GM12878 (cell line): ENCODE measurements at regions not wholly inside any gene's neighbourhood (a gene's known extent, or its start where the extent isn't known, plus 50 kb on each side); places are given as distances from the start of the nearest gene placed in this dataset.

Experiments used
- ATAC-seq: fragments of 200-7000 bp; cut with Tn5 transposase; 3 replicates; pipeline ENCODE4 v1.9.1; 2020; ENCODE audit warnings: mild to moderate bottlenecking, moderate library complexity
- BruUV-seq: library from RNA; stranded (reverse); fragments of 400-500 nt; replicated peaks from 2 replicates; lab custom pipeline; 2021; lab: Mats Ljungman, UMichigan
- CTCF ChIA-PET: fragments of 300-600 bp; sonication (Branson Sonifier 250); formaldehyde crosslinking; extraction: SDS; loops from one replicate; lab custom pipeline; 2021; ENCODE audit warnings: inconsistent platforms; lab: Yijun Ruan, JAX
- POLR2A ChIA-PET: fragments of 350-600 bp; formaldehyde crosslinking; extraction: SDS; loops from one replicate; lab custom pipeline; 2021; ENCODE audit warnings: inconsistent platforms; lab: Charles Lee
- RAD21 ChIA-PET: fragments of 300-600 bp; sonication (Branson Sonifier 250); formaldehyde crosslinking; loops from one replicate; lab custom pipeline; 2023; ENCODE audit warnings: antibody characterized with exemption; ENCODE audit not compliant: unreplicated experiment; lab: Charles Lee
- SMC1A ChIA-PET: fragments of 300-600 bp; sonication (Branson Sonifier 250); formaldehyde crosslinking; loops from one replicate; lab custom pipeline; 2023; ENCODE audit not compliant: unreplicated experiment, uncharacterized antibody; lab: Charles Lee
- DNase-seq: peaks from one replicate; pipeline ENCODE4 v3.0.0-alpha.2; 2011; ENCODE audit warnings: low read depth, low spot score
- FAIRE-seq: peaks from 3 replicates; lab custom pipeline; 2011; peaks lifted over from hg19 to GRCh38; lab: Jason Lieb, UNC
- H2AFZ ChIP-seq: 2 replicates; pipeline ENCODE4 v1.6.0; 2011; ENCODE audit warnings: low read depth, low read length, control low read depth; ENCODE audit not compliant: control insufficient read depth
- H3K27ac ChIP-seq: 2 replicates; pipeline ENCODE4 v1.5.1; 2011; ENCODE audit warnings: control low read depth; ENCODE audit not compliant: control insufficient read depth, insufficient read depth
- H3K27me3 ChIP-seq, 2 experiments: replicated peaks in 1 of 2; 2 replicates each; pipeline versions ENCODE4 v1.6.0 to v1.6.1; 2011; ENCODE audit warnings: low read length in 1 of 2; ENCODE audit not compliant: control insufficient read depth in 2 of 2, insufficient read depth in 2 of 2
- H3K36me3 ChIP-seq, 2 experiments: 2 replicates each; pipeline ENCODE4 v1.5.1; 2011; ENCODE audit warnings: low read length in 1 of 2; ENCODE audit not compliant: control insufficient read depth in 2 of 2, insufficient read depth in 2 of 2
- H3K4me1 ChIP-seq: 2 replicates; pipeline ENCODE4 v1.6.1; 2011; ENCODE audit warnings: mild to moderate bottlenecking, low read length, moderate library complexity, mixed read lengths; ENCODE audit not compliant: control insufficient read depth, insufficient read depth
- H3K4me2 ChIP-seq: 2 replicates; pipeline ENCODE4 v1.6.0; 2011; ENCODE audit warnings: control low read depth; ENCODE audit not compliant: control insufficient read depth, insufficient read depth
- H3K4me3 ChIP-seq: fragments of 200-600 bp; sonication (generic); 2 replicates; pipeline ENCODE4 v1.5.1; 2016
- H3K79me2 ChIP-seq: 2 replicates; pipeline ENCODE4 v1.6.0; 2011; ENCODE audit warnings: low read length; ENCODE audit not compliant: control insufficient read depth, insufficient read depth
- H3K9ac ChIP-seq: 2 replicates; pipeline ENCODE4 v1.8.0; 2011; ENCODE audit warnings: low read length, control low read depth, mixed read lengths; ENCODE audit not compliant: control insufficient read depth, insufficient read depth
- H3K9me3 ChIP-seq: replicated peaks from 3 replicates; pipeline ENCODE4 v1.5.1; 2011; ENCODE audit warnings: mild to moderate bottlenecking, low read length; ENCODE audit not compliant: control insufficient read depth, insufficient read depth
- H4K20me1 ChIP-seq: 2 replicates; pipeline ENCODE4 v1.6.0; 2011; ENCODE audit not compliant: control insufficient read depth, insufficient read depth
- BCL11A ChIP-seq: IDR thresholded peaks from 2 replicates; pipeline ENCODE4 v1.6.1; 2011; ENCODE audit warnings: low read depth, low read length
- BMI1 ChIP-seq: fragments of 450-650 bp; IDR thresholded peaks from 2 replicates; pipeline ENCODE4 v1.6.1; 2016; ENCODE audit warnings: mild to moderate bottlenecking, moderate library complexity, borderline replicate concordance
- HDAC6 ChIP-seq: fragments of 200-600 bp; sonication (generic); IDR thresholded peaks from one replicate; pipeline ENCODE4 v1.8.0; 2017; ENCODE audit warnings: antibody characterized with exemption; ENCODE audit not compliant: unreplicated experiment
- KLF5 ChIP-seq: fragments of 450-650 bp; IDR thresholded peaks from 2 replicates; pipeline ENCODE4 v1.6.1; 2014; ENCODE audit warnings: mild to moderate bottlenecking; ENCODE audit not compliant: partially characterized antibody
- MEF2A ChIP-seq: IDR thresholded peaks from 2 replicates; pipeline ENCODE4 v1.6.1; 2011; ENCODE audit warnings: low read depth, mild to moderate bottlenecking, low read length, moderate library complexity; ENCODE audit not compliant: insufficient read depth
- RFX5 ChIP-seq: IDR thresholded peaks from 2 replicates; pipeline ENCODE4 v1.6.1; 2011; ENCODE audit warnings: low read depth, low read length, improper control_type of control experiment
- ZNF622 ChIP-seq: fragments of 450-650 bp; IDR thresholded peaks from 2 replicates; pipeline ENCODE4 v1.6.1; 2017; ENCODE audit warnings: mild to moderate bottlenecking, inconsistent platforms
- WGBS: methylation state at CpG from one replicate; pipeline ENCODE4 v1.1.6; 2016; ENCODE audit warnings: low lambda C conversion rate; ENCODE audit not compliant: insufficient replicate concordance, insufficient coverage; ENCODE audit errors: missing lambda C conversion rate; 5-methylcytosine and 5-hydroxymethylcytosine counted together
- in situ Hi-C: fragments of 300-500 bp; cut with MboI; formaldehyde crosslinking; loops from 9 replicates; pipeline ENCODE4 v1.14.3; 2018; ENCODE audit warnings: mixed read lengths
- intact Hi-C: fragments of 100-400 bp; cut with micrococcal nuclease; formaldehyde crosslinking; loops from one replicate; pipeline ENCODE4 v1.14.2; 2022; ENCODE audit not compliant: unreplicated experiment
- TF ChIP-seq, protein P1 (sequence below): fragments of 450-650 bp; IDR thresholded peaks from 2 replicates; pipeline ENCODE4 v1.6.1; 2017; ENCODE audit warnings: antibody characterized with exemption, mild to moderate bottlenecking, moderate library complexity
- TF ChIP-seq, protein P2 (sequence below): fragments of 450-650 bp; IDR thresholded peaks from 2 replicates; pipeline ENCODE4 v1.6.1; 2016; ENCODE audit warnings: mild to moderate bottlenecking, moderate library complexity, borderline replicate concordance
- TF ChIP-seq, protein P3 (sequence below): IDR thresholded peaks from 2 replicates; pipeline ENCODE4 v1.6.1; 2012; ENCODE audit warnings: low read depth, low read length, improper control_type of control experiment

DNA sequence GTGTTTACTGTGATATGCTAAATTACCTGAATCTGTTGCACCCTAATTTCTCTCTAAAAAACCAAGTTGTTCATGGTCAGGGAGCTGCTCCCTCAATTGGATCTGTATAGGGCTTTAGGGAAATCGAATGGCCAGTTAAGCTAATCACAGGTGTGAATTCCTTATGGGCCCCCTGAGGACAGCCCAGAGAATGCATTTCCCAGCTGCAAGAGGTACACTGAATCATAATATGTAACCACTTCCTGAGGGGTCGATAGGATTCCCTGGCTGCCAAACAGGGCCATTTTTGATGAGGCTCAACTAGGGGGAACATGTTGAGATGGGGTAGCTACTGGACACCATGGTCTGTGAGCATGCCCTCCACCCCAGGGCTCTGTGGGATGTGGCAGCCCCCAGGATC lies 478.6 kb downstream of the CCDC171 start (continued):
- TF ChIP-seq, protein P1, sequence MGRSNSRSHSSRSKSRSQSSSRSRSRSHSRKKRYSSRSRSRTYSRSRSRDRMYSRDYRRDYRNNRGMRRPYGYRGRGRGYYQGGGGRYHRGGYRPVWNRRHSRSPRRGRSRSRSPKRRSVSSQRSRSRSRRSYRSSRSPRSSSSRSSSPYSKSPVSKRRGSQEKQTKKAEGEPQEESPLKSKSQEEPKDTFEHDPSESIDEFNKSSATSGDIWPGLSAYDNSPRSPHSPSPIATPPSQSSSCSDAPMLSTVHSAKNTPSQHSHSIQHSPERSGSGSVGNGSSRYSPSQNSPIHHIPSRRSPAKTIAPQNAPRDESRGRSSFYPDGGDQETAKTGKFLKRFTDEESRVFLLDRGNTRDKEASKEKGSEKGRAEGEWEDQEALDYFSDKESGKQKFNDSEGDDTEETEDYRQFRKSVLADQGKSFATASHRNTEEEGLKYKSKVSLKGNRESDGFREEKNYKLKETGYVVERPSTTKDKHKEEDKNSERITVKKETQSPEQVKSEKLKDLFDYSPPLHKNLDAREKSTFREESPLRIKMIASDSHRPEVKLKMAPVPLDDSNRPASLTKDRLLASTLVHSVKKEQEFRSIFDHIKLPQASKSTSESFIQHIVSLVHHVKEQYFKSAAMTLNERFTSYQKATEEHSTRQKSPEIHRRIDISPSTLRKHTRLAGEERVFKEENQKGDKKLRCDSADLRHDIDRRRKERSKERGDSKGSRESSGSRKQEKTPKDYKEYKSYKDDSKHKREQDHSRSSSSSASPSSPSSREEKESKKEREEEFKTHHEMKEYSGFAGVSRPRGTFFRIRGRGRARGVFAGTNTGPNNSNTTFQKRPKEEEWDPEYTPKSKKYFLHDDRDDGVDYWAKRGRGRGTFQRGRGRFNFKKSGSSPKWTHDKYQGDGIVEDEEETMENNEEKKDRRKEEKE: no peak
- TF ChIP-seq RFX5: no peak
- no peak for TF ChIP-seq BCL11A
- TF ChIP-seq, protein P2, sequence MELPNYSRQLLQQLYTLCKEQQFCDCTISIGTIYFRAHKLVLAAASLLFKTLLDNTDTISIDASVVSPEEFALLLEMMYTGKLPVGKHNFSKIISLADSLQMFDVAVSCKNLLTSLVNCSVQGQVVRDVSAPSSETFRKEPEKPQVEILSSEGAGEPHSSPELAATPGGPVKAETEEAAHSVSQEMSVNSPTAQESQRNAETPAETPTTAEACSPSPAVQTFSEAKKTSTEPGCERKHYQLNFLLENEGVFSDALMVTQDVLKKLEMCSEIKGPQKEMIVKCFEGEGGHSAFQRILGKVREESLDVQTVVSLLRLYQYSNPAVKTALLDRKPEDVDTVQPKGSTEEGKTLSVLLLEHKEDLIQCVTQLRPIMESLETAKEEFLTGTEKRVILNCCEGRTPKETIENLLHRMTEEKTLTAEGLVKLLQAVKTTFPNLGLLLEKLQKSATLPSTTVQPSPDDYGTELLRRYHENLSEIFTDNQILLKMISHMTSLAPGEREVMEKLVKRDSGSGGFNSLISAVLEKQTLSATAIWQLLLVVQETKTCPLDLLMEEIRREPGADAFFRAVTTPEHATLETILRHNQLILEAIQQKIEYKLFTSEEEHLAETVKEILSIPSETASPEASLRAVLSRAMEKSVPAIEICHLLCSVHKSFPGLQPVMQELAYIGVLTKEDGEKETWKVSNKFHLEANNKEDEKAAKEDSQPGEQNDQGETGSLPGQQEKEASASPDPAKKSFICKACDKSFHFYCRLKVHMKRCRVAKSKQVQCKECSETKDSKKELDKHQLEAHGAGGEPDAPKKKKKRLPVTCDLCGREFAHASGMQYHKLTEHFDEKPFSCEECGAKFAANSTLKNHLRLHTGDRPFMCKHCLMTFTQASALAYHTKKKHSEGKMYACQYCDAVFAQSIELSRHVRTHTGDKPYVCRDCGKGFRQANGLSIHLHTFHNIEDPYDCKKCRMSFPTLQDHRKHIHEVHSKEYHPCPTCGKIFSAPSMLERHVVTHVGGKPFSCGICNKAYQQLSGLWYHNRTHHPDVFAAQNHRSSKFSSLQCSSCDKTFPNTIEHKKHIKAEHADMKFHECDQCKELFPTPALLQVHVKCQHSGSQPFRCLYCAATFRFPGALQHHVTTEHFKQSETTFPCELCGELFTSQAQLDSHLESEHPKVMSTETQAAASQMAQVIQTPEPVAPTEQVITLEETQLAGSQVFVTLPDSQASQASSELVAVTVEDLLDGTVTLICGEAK: no peak

DNA sequence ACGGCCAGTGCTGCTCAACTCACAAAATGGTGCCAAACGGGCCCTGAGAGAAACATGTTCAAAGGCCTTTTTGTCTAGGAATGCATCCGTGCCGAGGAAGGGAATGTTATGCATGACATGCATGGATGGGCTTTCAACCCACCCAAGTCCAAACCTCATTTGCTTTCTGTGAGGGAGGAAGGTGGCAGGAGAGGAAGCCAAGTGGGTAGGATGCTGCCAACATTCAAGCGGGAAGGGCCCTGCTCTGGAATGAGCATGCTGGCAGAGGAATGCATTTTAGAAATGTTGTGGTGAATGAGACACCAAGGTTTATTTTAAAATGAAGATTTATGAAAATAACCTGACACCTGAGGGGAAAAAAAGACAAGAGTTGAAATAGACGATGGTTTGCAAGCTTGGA lies 479.1 kb downstream of the CCDC171 start:
- ATAC-seq (no peak), FAIRE-seq (no peak), DNase-seq (no peak)
- Histone ChIP-seq H3K4me1 (no peaks in the 10 kb centered on the region), H3K79me2 (no peaks in the 10 kb centered on the region), H3K27ac (no peak overlapping the region), H2AFZ (no peak overlapping the region), H3K36me3 (no peaks in the 10 kb centered on the region), H3K4me3 (no peak overlapping the region), H3K9me3 (no peaks in the 10 kb centered on the region), H3K9ac (no peak overlapping the region), H4K20me1 (no peaks in the 10 kb centered on the region), H3K4me2 (no peak overlapping the region)
- intact Hi-C loops (loop anchor here (10.0 kb wide), 1 partner anchor 63 kb away; no protein-coding TSS in a partner anchor), in situ Hi-C loops (no loop called here)
- WGBS: 21% methylated on average over 6 of the region's 6 CpGs
- POLR2A ChIA-PET: no interaction called here
- RAD21 ChIA-PET: no interaction called here
- CTCF ChIA-PET: no interaction called here
- no peak for TF ChIP-seq KLF5
- TF ChIP-seq, protein P3, sequence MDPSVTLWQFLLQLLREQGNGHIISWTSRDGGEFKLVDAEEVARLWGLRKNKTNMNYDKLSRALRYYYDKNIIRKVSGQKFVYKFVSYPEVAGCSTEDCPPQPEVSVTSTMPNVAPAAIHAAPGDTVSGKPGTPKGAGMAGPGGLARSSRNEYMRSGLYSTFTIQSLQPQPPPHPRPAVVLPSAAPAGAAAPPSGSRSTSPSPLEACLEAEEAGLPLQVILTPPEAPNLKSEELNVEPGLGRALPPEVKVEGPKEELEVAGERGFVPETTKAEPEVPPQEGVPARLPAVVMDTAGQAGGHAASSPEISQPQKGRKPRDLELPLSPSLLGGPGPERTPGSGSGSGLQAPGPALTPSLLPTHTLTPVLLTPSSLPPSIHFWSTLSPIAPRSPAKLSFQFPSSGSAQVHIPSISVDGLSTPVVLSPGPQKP: no peak
- TF ChIP-seq, protein P1: no peak
- no peak for TF ChIP-seq BMI1
- no peak for TF ChIP-seq MEF2A
- TF ChIP-seq ZNF622: no peak
- TF ChIP-seq HDAC6: no peak
- TF ChIP-seq, all 136 proteins: peak for 0
- BruUV-seq: no TSS peak
- SMC1A ChIA-PET: interaction anchor here (0.8 kb wide), 1 partner anchor 118 kb away, joined by 3 read pairs; no protein-coding TSS in a partner anchor
- H3K27me3 ChIP-seq: no peaks in the 10 kb centered on the region; a peak in 1 of 4 replicates
